NCI-H128 (cell line): ENCODE measurements at regions not wholly inside any gene's neighbourhood (a gene's known extent, or its start where the extent isn't known, plus 50 kb on each side); places are given as distances from the start of the nearest gene placed in this dataset.
A peak's percentile ranks its signal among the peaks of the same experiment; 100 is the strongest.
"Not testable (repeated sequence)": the region's sequence is repeated elsewhere in the genome, so short reads cannot be mapped to it uniquely, and the experiment has no call there.

Experiments
- DNase-seq: peaks from one replicate; lab custom pipeline; 2025; ENCODE audit not compliant: unreplicated experiment; lab: John Stamatoyannopoulos, UW

GRCh38 chr18:78871618-78872017 is 108.0 kb upstream of the SALL3 start:
- no peak for DNase-seq

DNA sequence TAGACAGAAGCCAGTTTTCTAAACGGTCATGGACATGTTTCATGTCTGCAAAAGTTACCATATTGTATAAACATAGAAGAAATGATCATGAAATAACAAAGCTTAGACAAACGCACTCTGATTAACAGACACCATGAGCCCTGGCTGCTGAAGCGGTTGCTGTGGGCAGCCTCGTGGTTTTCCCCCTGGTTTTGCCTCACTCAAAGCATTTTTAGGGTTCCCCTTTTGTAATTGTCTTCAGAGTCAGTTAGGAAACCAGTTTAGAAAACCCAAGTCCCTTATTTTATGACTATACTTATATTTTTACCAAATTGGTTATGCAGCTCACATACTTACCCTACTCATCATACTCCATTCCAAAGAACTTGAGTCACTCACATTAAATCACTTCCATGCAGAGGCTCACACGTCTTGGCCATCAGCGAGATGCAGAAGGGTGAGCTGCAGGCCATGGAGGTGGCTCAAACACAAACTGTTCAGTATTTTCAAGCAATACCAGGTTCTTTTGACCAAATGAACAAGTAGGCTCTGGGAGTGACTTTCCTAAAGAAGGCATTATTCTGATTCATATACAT is 105.6 kb upstream of the SALL3 start:
- no peak for DNase-seq

GRCh38 chr18:78875016-78875777 is 104.4 kb upstream of the SALL3 start:
- peak; percentile 42 for DNase-seq

DNA sequence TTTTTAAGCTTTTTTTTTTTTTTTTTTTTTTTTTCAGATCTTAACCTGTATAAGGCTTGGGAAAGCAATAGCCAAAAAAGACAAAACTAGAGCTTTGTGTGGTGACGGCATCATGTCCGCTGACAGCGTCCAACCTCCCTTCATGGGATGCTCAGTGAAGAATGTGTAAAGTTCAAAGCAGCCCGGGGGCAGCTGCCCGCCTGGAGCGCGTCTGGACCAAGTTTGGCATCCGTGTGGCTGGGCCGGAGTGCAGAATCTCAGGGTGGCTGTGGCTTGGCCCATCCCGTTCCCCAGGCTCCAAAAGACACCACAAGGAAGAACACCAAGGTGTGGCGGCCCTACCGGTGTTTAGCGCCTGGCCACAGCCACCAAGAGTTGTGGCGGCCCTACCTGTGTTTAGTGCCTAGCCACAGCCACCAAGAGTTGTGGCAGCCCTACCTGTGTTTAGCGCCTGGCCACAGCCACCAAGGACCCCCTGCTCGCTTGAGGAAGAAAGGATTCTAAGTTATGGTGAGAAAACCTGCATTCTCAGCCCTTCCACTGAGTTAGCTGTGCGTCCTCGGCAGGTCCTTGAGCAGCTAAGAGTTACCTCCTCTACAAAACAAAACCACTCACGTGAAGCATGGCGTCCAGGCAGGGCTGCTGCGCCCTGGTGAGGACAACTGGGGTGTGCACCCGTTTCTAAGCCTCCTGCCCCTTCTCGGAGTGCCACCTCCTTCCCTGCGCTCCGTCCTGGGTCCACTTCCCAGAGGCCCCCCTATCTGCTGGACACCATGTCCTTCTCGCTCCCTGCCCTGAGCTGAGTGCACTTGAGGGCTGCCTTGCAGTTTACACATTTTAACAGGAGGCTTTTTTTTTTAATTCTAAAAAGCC is 103.6 kb upstream of the SALL3 start:
- DNase-seq, result no peak

GRCh38 chr18:78876868-78877267 is 102.8 kb upstream of the SALL3 start:
- DNase-seq, result no peak

DNA sequence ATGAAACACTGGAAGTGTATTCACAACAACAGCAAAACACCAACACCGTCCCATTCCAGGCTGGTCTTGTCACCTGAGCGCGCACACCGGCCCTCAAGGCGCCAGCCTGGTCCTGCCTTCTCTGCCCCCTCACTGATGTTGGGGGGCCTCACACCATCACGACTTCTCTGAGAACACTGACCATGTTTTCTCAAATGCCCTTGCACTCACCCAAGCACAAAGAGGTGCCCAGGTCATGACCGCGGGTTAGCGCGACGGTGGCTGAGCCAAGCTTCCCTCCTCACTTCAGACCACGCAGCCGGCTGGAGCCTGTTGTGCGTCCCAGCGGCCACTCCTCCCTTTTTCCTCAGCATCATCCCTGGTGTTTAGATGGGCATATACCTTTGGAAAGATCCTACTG is 101.3 kb upstream of the SALL3 start:
- no peak for DNase-seq

DNA sequence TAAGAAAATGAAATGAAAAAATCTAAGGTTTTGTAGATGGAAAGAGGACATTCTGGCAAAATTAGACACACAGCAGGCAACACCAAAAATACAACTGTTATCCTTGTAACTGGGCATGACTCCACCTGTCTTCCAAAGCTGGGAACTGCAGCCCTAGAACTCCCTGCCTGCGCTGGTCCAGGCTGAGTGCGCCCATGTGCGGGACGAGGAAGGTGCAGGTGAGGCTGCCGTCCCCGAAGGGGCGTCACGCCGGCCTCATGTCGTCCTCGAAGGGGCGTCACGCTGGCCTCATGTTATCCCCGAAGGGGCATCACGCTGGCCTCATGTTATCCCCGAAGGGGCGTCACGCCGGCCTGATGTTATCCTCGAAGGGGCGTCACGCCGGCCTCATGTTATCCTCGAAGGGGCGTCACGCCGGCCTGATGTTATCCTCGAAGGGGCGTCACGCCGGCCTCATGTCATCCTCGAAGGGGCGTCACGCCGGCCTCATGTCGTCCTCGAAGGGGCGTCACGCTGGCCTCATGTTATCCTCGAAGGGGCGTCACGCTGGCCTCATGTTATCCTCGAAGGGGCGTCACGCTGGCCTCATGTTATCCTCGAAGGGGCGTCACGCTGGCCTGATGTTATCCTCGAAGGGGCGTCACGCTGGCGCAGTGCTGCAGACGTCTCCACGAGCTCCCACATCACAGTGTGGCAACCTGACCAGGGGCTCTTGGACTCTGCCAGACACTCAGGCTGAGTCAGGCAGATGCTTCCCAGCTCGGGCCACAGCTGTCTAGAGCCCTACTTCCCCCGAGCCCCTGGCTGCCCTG is 100.3 kb upstream of the SALL3 start:
- DNase-seq, result not testable (repeated sequence)

GRCh38 chr18:78882585-78882984 is 97.0 kb upstream of the SALL3 start:
- DNase-seq, result no peak

- no peak for DNase-seq
These were observed 96.1 kb upstream of the SALL3 start for GRCh38 chr18:78883501-78883900.

DNA sequence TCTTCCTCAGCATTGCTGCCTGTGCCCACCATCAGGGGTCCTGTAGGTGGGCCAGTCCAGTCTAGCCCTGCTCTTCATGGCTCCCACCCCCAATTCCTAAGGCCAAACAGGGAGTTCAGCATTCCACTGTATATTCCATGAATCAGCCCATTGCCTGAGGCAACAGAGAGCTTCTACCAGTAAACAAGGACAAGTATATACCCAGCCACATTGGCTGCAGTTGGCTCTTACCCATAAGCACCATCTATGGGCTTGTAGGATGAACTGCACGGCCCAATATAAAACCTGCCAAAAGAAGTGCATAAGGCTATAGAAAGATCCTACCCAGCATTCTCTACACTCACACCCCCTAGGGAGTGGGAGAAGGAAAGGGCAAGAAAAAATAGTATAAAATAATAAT is 95.1 kb upstream of the SALL3 start:
- no peak for DNase-seq

- no peak for DNase-seq
These were observed 90.4 kb upstream of the SALL3 start for GRCh38 chr18:78889250-78889649.

GRCh38 chr18:78890388-78890787 is 89.2 kb upstream of the SALL3 start:
- no peak for DNase-seq

GRCh38 chr18:78891185-78891762 is 88.3 kb upstream of the SALL3 start:
- no peak for DNase-seq

GRCh38 chr18:78892177-78892576 is 87.4 kb upstream of the SALL3 start:
- DNase-seq, result no peak

GRCh38 chr18:78892721-78893120 is 86.9 kb upstream of the SALL3 start:
- no peak for DNase-seq

GRCh38 chr18:78893281-78894032 is 86.2 kb upstream of the SALL3 start:
- DNase-seq, result no peak

- DNase-seq, result no peak
These were observed 85.6 kb upstream of the SALL3 start for GRCh38 chr18:78894033-78894305.

GRCh38 chr18:78895207-78896001 is 84.2 kb upstream of the SALL3 start:
- no peak for DNase-seq

DNA sequence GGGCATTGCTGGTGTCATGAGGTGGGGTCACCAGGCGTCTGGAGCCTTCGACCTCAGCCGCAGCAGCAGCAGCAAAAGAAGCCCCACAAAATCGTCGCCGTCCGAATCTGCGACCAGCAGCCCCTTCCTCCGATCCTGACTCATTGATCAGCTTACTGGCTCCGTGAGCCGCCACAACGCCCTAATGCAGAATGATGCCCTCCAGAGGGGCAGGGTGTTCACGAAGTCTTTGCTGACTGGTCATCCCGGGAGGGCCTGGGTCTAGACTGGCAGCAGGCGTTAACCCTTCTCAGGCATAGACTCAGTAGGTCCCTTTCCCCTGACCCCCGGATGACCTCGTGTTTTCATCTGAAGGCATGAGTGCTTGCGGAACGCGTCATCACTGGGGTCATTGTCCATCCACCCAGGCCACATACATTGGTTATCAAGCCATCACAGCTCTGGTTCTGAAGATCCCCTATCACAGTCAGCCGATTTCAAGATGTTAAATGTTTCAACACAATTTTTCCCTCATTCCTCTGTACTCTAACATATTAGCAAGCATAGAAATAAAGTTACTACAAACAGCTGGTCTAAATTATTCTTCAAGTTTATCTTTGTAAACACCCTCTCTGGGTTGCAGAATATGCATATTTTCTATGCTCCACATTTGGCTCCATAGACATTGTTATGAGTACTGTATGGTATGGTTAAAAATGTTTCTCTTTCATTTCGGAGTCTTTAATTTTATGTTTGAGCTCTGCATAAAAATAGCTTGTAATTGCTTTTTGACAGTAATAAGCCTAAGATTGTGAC is 83.3 kb upstream of the SALL3 start:
- no peak for DNase-seq
